HG02798 (cell line): ENCODE measurements at regions not wholly inside any gene's neighbourhood (a gene's known extent, or its start where the extent isn't known, plus 50 kb on each side); places are given as distances from the start of the nearest gene placed in this dataset.

Source experiments
- ATAC-seq: cut with Tn5 transposase; IDR thresholded peaks from one replicate; pipeline ENCODE4 v1.9.1; 2021; ENCODE audit warnings: mild to moderate bottlenecking; ENCODE audit not compliant: unreplicated experiment, poor library complexity

DNA sequence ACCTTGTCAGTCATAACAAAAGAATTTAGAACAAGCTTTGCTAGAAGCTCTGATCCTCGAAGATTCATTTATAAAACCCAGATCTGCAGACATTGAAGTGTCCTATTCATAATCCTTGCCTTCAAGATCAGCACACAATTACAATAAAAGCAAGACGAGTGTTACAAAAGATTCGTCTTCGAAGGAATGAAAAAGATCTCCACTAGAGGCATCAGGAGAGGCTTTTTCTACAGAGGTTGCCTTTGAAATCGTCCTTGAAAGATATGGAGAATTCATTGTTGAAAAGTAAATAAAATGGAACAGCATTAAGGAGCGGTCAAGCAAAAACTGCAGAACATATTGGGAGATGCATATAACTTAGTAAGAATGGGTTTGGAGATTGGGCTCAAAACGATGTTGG lies 146.4 kb downstream of the BMP4 start:
- ATAC-seq, result no peak

GRCh38 chr14:53808042-53808441 lies 148.6 kb downstream of the BMP4 start:
- ATAC-seq, result no peak

GRCh38 chr14:53807542-53807941 lies 149.1 kb downstream of the BMP4 start:
- no peak for ATAC-seq

DNA sequence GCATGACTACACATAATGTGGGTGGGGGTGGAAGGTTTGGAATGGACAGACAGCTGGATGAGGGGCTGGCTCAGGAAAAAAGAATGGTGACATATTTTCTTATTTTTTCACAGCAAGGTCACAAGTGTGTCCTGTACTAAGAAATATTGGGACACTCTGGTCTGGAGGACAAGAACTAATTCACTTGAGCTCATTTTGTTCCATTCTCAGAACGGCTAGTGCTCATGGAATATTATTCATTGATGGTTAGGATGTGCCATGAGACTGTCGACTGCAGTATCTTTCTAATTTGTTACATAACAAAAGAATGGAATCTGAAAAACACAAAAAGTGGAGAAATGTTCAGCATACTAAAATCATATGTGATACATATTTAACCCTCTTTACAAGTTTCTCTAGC lies 149.5 kb downstream of the BMP4 start:
- ATAC-seq, result no peak

DNA sequence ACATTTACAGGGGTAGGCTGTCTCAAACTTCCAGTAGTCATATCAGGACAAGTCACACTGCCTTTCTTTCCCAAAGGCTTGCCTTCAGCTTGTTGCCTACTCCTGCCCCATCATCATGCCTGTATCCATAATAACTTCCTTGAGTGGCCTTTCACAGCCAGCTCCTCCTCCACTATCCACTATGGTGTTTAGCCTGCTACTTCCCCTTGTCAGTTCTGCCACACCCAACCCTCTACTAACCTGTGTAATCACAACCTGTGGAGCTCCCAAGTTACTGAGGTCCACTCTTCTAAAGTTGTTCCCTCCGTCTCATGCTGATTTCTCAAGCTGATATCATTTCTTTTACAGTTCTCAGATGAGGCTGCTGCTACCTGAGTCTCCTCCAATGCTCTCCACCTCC lies 159.9 kb downstream of the BMP4 start:
- ATAC-seq, result no peak

GRCh38 chr14:53793790-53794505 lies 162.7 kb downstream of the BMP4 start:
- no peak for ATAC-seq

DNA sequence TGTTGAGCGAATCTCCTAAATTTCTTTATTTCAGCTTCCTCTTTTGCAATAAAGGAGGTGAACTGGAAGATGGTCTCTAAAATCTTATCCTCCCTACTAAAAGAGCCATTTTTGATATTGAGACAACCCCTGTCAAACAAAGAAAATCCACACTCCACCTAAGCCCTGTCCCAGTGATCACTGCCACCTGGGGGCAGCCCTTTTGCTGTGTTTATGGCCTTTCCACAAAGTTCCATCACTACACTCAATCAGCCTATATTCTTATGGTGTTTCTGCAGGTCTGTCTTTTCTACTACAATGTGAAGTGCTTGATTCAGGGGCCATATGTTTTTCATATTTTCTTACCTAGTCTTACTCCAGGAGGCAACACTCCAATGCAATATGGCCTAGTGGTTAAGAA lies 163.7 kb downstream of the BMP4 start:
- no peak for ATAC-seq

GRCh38 chr14:53790731-53791500 lies 165.7 kb downstream of the BMP4 start:
- no peak for ATAC-seq

DNA sequence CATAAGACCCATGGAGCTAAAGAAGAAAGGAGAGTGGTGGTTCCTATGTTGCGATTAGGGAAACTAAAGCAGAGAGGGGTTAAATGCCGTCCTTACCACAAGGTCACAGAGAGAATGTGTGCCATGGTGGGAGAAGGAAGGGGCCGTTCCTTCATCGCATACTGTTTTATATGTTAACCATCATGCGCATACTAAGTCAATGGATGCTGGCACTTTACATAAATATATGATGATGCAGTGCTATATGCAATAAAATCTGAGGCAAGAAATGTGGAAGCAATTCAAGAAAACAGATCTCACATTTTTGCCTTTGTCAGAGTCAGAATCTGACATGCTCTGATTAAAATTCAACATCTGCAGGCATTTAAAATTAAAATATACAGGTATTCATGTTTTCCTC lies 168.1 kb downstream of the BMP4 start:
- no peak for ATAC-seq

GRCh38 chr14:53786045-53786444 lies 170.6 kb downstream of the BMP4 start:
- ATAC-seq, result no peak

GRCh38 chr14:53784688-53785087 lies 171.9 kb downstream of the BMP4 start:
- no peak for ATAC-seq

DNA sequence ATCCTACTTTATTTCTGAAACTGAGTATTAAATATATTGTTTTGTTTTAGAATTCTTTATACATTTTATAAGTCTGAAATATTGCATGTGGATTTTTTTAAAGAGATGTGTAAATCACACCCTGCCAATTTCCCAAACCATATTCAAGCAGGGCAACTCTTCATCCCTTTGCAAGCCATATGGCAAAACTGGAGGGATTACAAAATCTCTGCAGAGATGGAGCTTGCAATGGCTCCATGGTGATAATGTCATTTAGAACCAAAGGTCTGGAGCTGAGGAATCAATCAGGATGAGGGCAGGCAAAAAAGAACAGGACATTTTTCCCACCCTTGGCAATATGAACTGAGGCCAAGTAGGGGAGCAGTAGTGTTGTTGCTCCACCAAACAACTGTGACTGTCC lies 173.4 kb downstream of the BMP4 start:
- ATAC-seq, result no peak

DNA sequence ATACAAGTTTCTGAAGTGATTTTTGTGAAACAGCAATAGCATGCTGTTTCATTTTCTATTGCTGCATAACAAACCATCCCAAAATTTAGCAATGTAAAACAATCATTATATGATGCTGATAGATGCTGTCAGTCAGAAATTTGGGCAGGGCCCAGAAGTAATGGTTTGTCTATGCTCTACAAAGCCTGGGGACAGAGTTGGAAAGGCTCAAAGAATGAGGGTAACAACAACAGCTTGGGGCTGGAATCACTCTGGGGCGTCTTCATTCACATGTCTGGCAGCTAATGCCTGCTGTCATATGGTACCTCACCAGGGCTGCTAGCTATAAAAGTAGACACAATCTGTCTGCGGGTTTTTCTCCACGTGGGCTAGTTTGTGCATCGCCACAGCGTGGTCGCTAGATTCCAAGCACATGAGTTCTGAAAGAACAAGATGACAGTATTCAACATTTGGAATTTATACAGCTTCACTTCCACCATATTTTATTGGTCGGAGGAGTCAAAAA lies 176.5 kb downstream of the BMP4 start:
- ATAC-seq, result no peak

- ATAC-seq, result no peak
These were observed 177.3 kb downstream of the BMP4 start for GRCh38 chr14:53779301-53779700.

DNA sequence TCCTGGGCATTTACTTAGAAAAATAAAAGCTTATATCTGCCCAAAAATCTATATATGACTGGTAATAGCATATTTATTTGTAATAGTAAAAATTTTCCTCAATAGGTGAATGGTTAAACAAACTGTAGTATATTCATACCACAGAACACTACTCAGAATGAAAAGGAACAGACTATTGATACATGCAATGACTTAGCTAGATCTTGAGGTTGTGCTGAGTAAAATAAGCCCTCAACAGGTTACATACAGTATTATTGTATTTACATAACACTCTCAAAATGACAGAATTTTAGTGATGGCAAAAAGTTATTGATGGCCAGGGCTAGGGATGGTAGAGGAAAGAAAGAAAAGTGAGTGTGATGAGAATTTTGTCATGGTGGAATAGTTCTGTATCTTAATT lies 178.4 kb downstream of the BMP4 start:
- peak; percentile 45 for ATAC-seq

DNA sequence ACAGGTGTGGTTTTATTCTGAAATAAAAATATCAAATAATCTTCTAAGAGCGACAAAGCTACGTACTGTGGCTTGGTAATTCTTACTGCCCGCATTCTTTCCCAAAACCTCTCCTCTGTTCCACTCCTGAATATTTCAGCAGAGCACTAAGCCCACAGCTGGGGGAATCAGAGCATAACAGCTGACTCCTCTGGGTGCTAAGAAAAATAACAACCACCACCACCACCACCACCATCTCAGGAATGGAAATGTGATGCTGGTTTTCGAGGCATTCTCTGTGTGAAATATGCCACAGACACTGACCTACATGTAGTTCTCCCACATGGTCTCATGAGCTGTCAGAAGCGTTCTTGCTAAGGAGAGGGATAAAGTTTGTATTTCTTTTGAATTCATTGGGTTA lies 183.7 kb downstream of the BMP4 start:
- ATAC-seq, result no peak

- no peak for ATAC-seq
These were observed 189.1 kb downstream of the BMP4 start for GRCh38 chr14:53767566-53767965.

DNA sequence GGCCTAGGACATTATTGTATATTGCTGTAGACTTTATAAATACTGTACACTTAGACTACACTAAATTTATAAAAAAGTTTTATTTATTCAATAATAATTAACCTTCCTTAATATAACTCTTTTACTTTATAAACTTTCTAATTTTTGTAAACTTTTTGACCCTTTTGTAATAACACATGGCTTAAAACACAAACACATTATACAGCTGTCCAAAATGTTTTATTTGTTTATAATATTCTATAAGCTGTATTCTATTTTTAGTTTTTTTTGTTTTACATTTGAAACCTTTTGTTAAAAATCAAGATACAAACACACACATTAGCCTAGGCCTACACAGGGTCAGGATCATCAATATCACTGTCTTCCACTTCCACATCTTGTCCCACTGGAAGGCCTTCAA lies 190.0 kb downstream of the BMP4 start:
- ATAC-seq, result no peak

- no peak for ATAC-seq
These were observed 190.5 kb downstream of the BMP4 start for GRCh38 chr14:53766106-53766505.

DNA sequence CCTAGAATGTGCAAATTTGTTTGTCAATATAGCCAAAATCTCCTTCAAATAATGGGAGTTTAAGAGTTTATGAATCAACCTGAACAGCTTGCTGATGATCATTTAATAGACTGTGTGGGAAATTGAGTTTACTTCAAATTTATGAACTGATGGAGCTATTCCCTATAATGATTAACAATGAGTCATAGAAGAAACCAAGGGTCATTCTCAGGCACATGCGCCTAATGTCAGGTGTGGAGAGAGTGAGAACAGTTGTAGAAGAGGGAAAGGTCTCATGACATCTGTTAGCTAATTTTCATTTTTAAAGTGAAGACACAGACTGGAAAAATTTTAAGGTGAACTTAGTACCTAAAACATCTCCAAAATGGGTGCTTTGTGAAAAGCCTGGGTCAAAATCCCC lies 191.8 kb downstream of the BMP4 start:
- ATAC-seq, result no peak

DNA sequence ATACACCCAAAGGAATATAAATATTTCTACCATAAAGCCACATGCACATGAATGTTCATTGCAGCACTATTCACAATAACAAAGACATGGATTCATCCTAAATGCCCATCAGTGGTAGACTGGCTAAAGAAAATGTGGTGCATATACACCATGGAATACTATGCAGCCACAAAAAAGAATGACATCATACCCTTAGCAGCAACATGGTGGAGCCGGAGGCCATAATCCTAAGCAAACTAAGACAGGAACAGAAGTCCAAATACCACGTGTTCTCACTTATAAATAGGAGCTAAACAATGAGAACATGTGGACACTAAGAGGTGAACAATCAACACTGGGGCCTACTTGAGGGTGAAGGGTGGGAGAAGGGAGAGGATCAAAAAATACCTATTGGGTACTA lies 198.5 kb downstream of the BMP4 start:
- no peak for ATAC-seq

GRCh38 chr14:53757732-53758131 lies 198.9 kb downstream of the BMP4 start:
- no peak for ATAC-seq
